Trophoblast cell (in vitro differentiated cells and primary cell): ENCODE measurements at regions not wholly inside any gene's neighbourhood (a gene's known extent, or its start where the extent isn't known, plus 50 kb on each side); places are given as distances from the start of the nearest gene placed in this dataset.

ENCODE experiments used
- DNase-seq, 2 donors: peaks; one replicate each; pipeline ENCODE4 v3.0.0-alpha.2; 2016
- H2AFZ ChIP-seq: 2 replicates; pipeline ENCODE4 v1.6.1; 2013; ENCODE audit warnings: low read length, moderate library complexity, mild to moderate bottlenecking; ENCODE audit not compliant: insufficient read depth, poor library complexity
- H2AK5ac ChIP-seq: 2 replicates; pipeline ENCODE4 v1.6.1; 2013; ENCODE audit warnings: mild to moderate bottlenecking, low read length
- H2BK120ac ChIP-seq: 2 replicates; pipeline ENCODE4 v1.6.1; 2013; ENCODE audit warnings: low read length, mild to moderate bottlenecking, moderate library complexity; ENCODE audit not compliant: insufficient read depth, poor library complexity
- H2BK12ac ChIP-seq: 2 replicates; pipeline ENCODE4 v1.6.1; 2013; ENCODE audit warnings: mild to moderate bottlenecking, low read length, moderate library complexity
- H2BK5ac ChIP-seq: 2 replicates; pipeline ENCODE4 v1.6.1; 2013; ENCODE audit warnings: low read length, low read depth, moderate library complexity, mild to moderate bottlenecking; ENCODE audit not compliant: poor library complexity
- H3K14ac ChIP-seq: 2 replicates; pipeline ENCODE4 v1.6.1; 2013; ENCODE audit warnings: mild to moderate bottlenecking, low read length
- H3K18ac ChIP-seq: 2 replicates; pipeline ENCODE4 v1.6.1; 2013; ENCODE audit warnings: mild to moderate bottlenecking, low read length
- H3K23ac ChIP-seq: 2 replicates; pipeline ENCODE4 v1.6.1; 2013; ENCODE audit warnings: low read length
- H3K27ac ChIP-seq: 2 replicates; pipeline ENCODE4 v1.5.1; 2013; ENCODE audit warnings: low read depth, mild to moderate bottlenecking, inconsistent platforms, low read length, moderate library complexity
- H3K27me3 ChIP-seq: 2 replicates; pipeline ENCODE4 v1.6.1; 2013; ENCODE audit warnings: inconsistent platforms, mild to moderate bottlenecking, low read length, moderate library complexity; ENCODE audit not compliant: insufficient read depth
- H3K36me3 ChIP-seq, 2 experiments: 1 replicate in 1 of 2; 2 replicates in 1 of 2; pipeline ENCODE4 v1.6.1; 2013; ENCODE audit warnings: low read length in 2 of 2, mild to moderate bottlenecking in 2 of 2, moderate library complexity in 1 of 2; ENCODE audit not compliant: insufficient read depth in 2 of 2, control insufficient read depth in 1 of 2
- H3K4ac ChIP-seq: 2 replicates; pipeline ENCODE4 v1.6.1; 2013; ENCODE audit warnings: low read depth, mild to moderate bottlenecking, low read length, moderate library complexity
- H3K4me1 ChIP-seq, 2 experiments: 1 replicate in 1 of 2; 2 replicates in 1 of 2; pipeline ENCODE4 v1.6.1; 2013; ENCODE audit warnings: low read length in 2 of 2, mild to moderate bottlenecking in 2 of 2, moderate library complexity in 1 of 2; ENCODE audit not compliant: insufficient read depth in 2 of 2, control insufficient read depth in 1 of 2
- H3K4me2 ChIP-seq: 2 replicates; pipeline ENCODE4 v1.6.1; 2013; ENCODE audit warnings: inconsistent platforms, mild to moderate bottlenecking, low read length, moderate library complexity
- H3K4me3 ChIP-seq: 2 replicates; pipeline ENCODE4 v1.5.1; 2013; ENCODE audit warnings: mild to moderate bottlenecking, low read depth, low read length, inconsistent platforms
- H3K79me1 ChIP-seq: one replicate; pipeline ENCODE4 v1.6.1; 2013; ENCODE audit warnings: low read length
- H3K79me2 ChIP-seq: 2 replicates; pipeline ENCODE4 v1.6.1; 2013; ENCODE audit warnings: low read length, mild to moderate bottlenecking; ENCODE audit not compliant: control insufficient read depth, insufficient read depth, poor library complexity
- H3K9ac ChIP-seq: 2 replicates; pipeline ENCODE4 v1.6.1; 2013; ENCODE audit warnings: mild to moderate bottlenecking, low read length
- H3K9me3 ChIP-seq: 2 replicates; pipeline ENCODE4 v1.6.1; 2013; ENCODE audit warnings: low read depth, mild to moderate bottlenecking, control low read depth, inconsistent platforms, low read length; ENCODE audit not compliant: insufficient read depth
- H4K12ac ChIP-seq: 2 replicates; pipeline ENCODE4 v1.6.1; 2013; ENCODE audit warnings: low read depth, mild to moderate bottlenecking, low read length, moderate library complexity
- H4K8ac ChIP-seq: 2 replicates; pipeline ENCODE4 v1.6.1; 2013; ENCODE audit warnings: low read depth, mild to moderate bottlenecking, low read length, moderate library complexity
- H4K91ac ChIP-seq: one replicate; pipeline ENCODE4 v1.6.1; 2013; ENCODE audit warnings: low read depth, mild to moderate bottlenecking, low read length, moderate library complexity
- WGBS: extraction: QIAGEN DNeasy Blood & Tissue Kit; methylation state at CpG from one replicate; pipeline ENCODE4 v1.1.7; 2013; ENCODE audit warnings: missing lambda C conversion rate; ENCODE audit not compliant: insufficient read length, insufficient coverage; ENCODE audit errors: extremely low coverage; 5-methylcytosine and 5-hydroxymethylcytosine counted together

GRCh38 chr16:50985733-50986132, 165.3 kb downstream of the SALL1 start:
- no peaks in the 10 kb centered on the region for H3K79me1 ChIP-seq
- no peaks in the 10 kb centered on the region for H3K4me1 ChIP-seq
- H3K36me3 ChIP-seq, result no peaks in the 10 kb centered on the region
- DNase-seq, result no peak
- no peak overlapping the region for H3K14ac ChIP-seq
- no peak overlapping the region for H3K27ac ChIP-seq
- no peaks in the 10 kb centered on the region for H3K79me2 ChIP-seq
- H2AK5ac ChIP-seq, result no peak overlapping the region
- no peak overlapping the region for H3K4me2 ChIP-seq
- no peak overlapping the region for H2BK5ac ChIP-seq
- no peak overlapping the region for H2BK12ac ChIP-seq
- no peaks in the 10 kb centered on the region for H3K27me3 ChIP-seq
- no peak overlapping the region for H3K9ac ChIP-seq
- H4K12ac ChIP-seq, result no peak overlapping the region
- H4K91ac ChIP-seq, result no peak overlapping the region
- H4K8ac ChIP-seq, result no peak overlapping the region
- no peak overlapping the region for H2BK120ac ChIP-seq
- no peak overlapping the region for H3K18ac ChIP-seq
- H3K9me3 ChIP-seq, result no peaks in the 10 kb centered on the region
- no peak overlapping the region for H3K23ac ChIP-seq
- no peak overlapping the region for H3K4ac ChIP-seq
- no peak overlapping the region for H2AFZ ChIP-seq
- no peak overlapping the region for H3K4me3 ChIP-seq
- WGBS, result no CpG with 5 or more reads among the region's 2 CpGs

- Histone ChIP-seq H3K23ac (no peak overlapping the region), H4K8ac (no peak overlapping the region), H2AFZ (no peak overlapping the region), H4K12ac (no peak overlapping the region), H2BK120ac (no peak overlapping the region), H3K27me3 (no peaks in the 10 kb centered on the region), H2BK12ac (no peak overlapping the region), H3K4me3 (no peak overlapping the region), H3K36me3 (no peaks in the 10 kb centered on the region), H3K79me2 (no peaks in the 10 kb centered on the region), H3K4me1 (no peaks in the 10 kb centered on the region), H3K4ac (no peak overlapping the region), H3K4me2 (no peak overlapping the region), H2BK5ac (no peak overlapping the region), H3K79me1 (no peaks in the 10 kb centered on the region), H2AK5ac (no peak overlapping the region), H3K18ac (no peak overlapping the region), H4K91ac (no peak overlapping the region), H3K9me3 (no peaks in the 10 kb centered on the region), H3K9ac (no peak overlapping the region), H3K14ac (no peak overlapping the region), H3K27ac (no peak overlapping the region)
- no CpG with 5 or more reads among the region's 6 CpGs for WGBS
- DNase-seq, result no peak
Measured at GRCh38 chr16:50984688-50985087, 166.4 kb downstream of the SALL1 start.

GRCh38 chr16:50982808-50983207, 168.3 kb downstream of the SALL1 start:
- Histone ChIP-seq H2AK5ac (no peak overlapping the region), H3K79me2 (no peaks in the 10 kb centered on the region), H3K79me1 (no peaks in the 10 kb centered on the region), H3K4ac (no peak overlapping the region), H4K8ac (no peak overlapping the region), H2BK12ac (no peak overlapping the region), H3K36me3 (no peaks in the 10 kb centered on the region), H3K9me3 (no peaks in the 10 kb centered on the region), H3K27ac (no peak overlapping the region), H3K4me2 (no peak overlapping the region), H3K23ac (no peak overlapping the region), H3K9ac (no peak overlapping the region), H4K91ac (no peak overlapping the region), H3K4me1 (no peaks in the 10 kb centered on the region), H3K4me3 (no peak overlapping the region), H3K14ac (no peak overlapping the region), H4K12ac (no peak overlapping the region), H2BK5ac (no peak overlapping the region), H3K27me3 (no peaks in the 10 kb centered on the region), H3K18ac (no peak overlapping the region), H2AFZ (no peak overlapping the region), H2BK120ac (no peak overlapping the region)
- no peak for DNase-seq

GRCh38 chr16:50981951-50982350, 169.1 kb downstream of the SALL1 start:
- Histone ChIP-seq H4K91ac (no peak overlapping the region), H2AK5ac (no peak overlapping the region), H2BK12ac (no peak overlapping the region), H3K27me3 (no peaks in the 10 kb centered on the region), H3K18ac (no peak overlapping the region), H3K4ac (no peak overlapping the region), H4K8ac (no peak overlapping the region), H3K9me3 (no peaks in the 10 kb centered on the region), H3K4me2 (no peak overlapping the region), H3K4me3 (no peak overlapping the region), H3K27ac (no peak overlapping the region), H3K36me3 (no peaks in the 10 kb centered on the region), H2BK120ac (no peak overlapping the region), H3K79me2 (no peaks in the 10 kb centered on the region), H3K4me1 (no peaks in the 10 kb centered on the region), H3K23ac (no peak overlapping the region), H3K14ac (no peak overlapping the region), H2BK5ac (no peak overlapping the region), H3K79me1 (no peaks in the 10 kb centered on the region), H3K9ac (no peak overlapping the region), H4K12ac (no peak overlapping the region), H2AFZ (no peak overlapping the region)
- WGBS, result no CpG with 5 or more reads among the region's 6 CpGs
- DNase-seq, result no peak

- no peaks in the 10 kb centered on the region for H3K9me3 ChIP-seq
- H3K9ac ChIP-seq, result no peak overlapping the region
- no peak overlapping the region for H3K4ac ChIP-seq
- H3K4me1 ChIP-seq, result no peaks in the 10 kb centered on the region
- H3K4me2 ChIP-seq, result no peak overlapping the region
- H3K27me3 ChIP-seq, result no peaks in the 10 kb centered on the region
- H2BK120ac ChIP-seq, result no peak overlapping the region
- H3K14ac ChIP-seq, result no peak overlapping the region
- H3K79me1 ChIP-seq, result no peaks in the 10 kb centered on the region
- no peak overlapping the region for H2BK12ac ChIP-seq
- no peak overlapping the region for H4K8ac ChIP-seq
- H3K79me2 ChIP-seq, result no peaks in the 10 kb centered on the region
- no peak overlapping the region for H4K91ac ChIP-seq
- no peak overlapping the region for H3K18ac ChIP-seq
- H3K27ac ChIP-seq, result no peak overlapping the region
- no peak for DNase-seq
- no peak overlapping the region for H2AFZ ChIP-seq
- no peak overlapping the region for H2BK5ac ChIP-seq
- H2AK5ac ChIP-seq, result no peak overlapping the region
- H3K4me3 ChIP-seq, result no peak overlapping the region
- no CpG with 5 or more reads among the region's 3 CpGs for WGBS
- H4K12ac ChIP-seq, result no peak overlapping the region
- H3K23ac ChIP-seq, result no peak overlapping the region
- H3K36me3 ChIP-seq, result no peaks in the 10 kb centered on the region
Measured at GRCh38 chr16:50980666-50981065, 170.4 kb downstream of the SALL1 start.
